Naive thymus-derived CD4-positive, alpha-beta T cell (primary cell): ENCODE measurements at regions not wholly inside any gene's neighbourhood (a gene's known extent, or its start where the extent isn't known, plus 50 kb on each side); places are given as distances from the start of the nearest gene placed in this dataset.

Experiments used
- ATAC-seq: fragments of 150-1000 bp; cut with Tn5 transposase; 2 replicates; pipeline ENCODE4 v1.10.0; 2021; ENCODE audit warnings: mild to moderate bottlenecking, moderate library complexity
- CTCF ChIA-PET: fragments of 350-600 bp; sonication (Branson Sonifier 250); formaldehyde crosslinking; loops from one replicate; lab custom pipeline; 2021; ENCODE audit warnings: antibody characterized with exemption; lab: Charles Lee
- POLR2A ChIA-PET: fragments of 350-600 bp; sonication (Branson Sonifier 250); formaldehyde crosslinking; loops from one replicate; lab custom pipeline; 2021; ENCODE audit warnings: antibody characterized with exemption, inconsistent platforms; lab: Charles Lee
- DNase-seq, 9 donors: peaks; one replicate each; pipeline versions ENCODE4 v3.0.0 to v3.0.0-alpha.2; 2020 to 2022; ENCODE audit warnings: mixed read lengths in 1 of 9
- H3K27ac ChIP-seq: one replicate; pipeline ENCODE4 v1.7.0; 2013; ENCODE audit warnings: mild to moderate bottlenecking, low read depth, low read length, moderate library complexity
- H3K27me3 ChIP-seq, 2 donors: one replicate each; pipeline ENCODE4 v1.7.0; 2013; ENCODE audit warnings: low read length in 2 of 2, mild to moderate bottlenecking in 2 of 2, moderate library complexity in 2 of 2; ENCODE audit not compliant: control insufficient read depth in 2 of 2, insufficient read depth in 2 of 2
- H3K36me3 ChIP-seq, 3 experiments: 1 replicate in 2 of 3; 2 replicates in 1 of 3; pipeline ENCODE4 v1.7.0; 2013; ENCODE audit warnings: low read length in 3 of 3, mild to moderate bottlenecking in 3 of 3, moderate library complexity in 1 of 3; ENCODE audit not compliant: insufficient read depth in 3 of 3, control insufficient read depth in 2 of 3
- H3K4me1 ChIP-seq, 2 donors: one replicate each; pipeline ENCODE4 v1.7.0; 2013; ENCODE audit warnings: low read length in 2 of 2, mild to moderate bottlenecking in 2 of 2, moderate library complexity in 1 of 2; ENCODE audit not compliant: control insufficient read depth in 2 of 2, insufficient read depth in 2 of 2
- H3K4me3 ChIP-seq: 2 replicates; pipeline ENCODE4 v1.7.0; 2013; ENCODE audit warnings: mild to moderate bottlenecking, low read length
- H3K9me3 ChIP-seq, 3 experiments: 1 replicate in 2 of 3; 2 replicates in 1 of 3; pipeline ENCODE4 v1.7.0; 2013; ENCODE audit warnings: low read length in 3 of 3; ENCODE audit not compliant: control insufficient read depth in 2 of 3
- H3K27ac Mint-ChIP-seq, 9 donors: one replicate each; pipeline ENCODE4 v1.8.0; 2020 to 2022; ENCODE audit warnings: mixed read lengths in 9 of 9, mild to moderate bottlenecking in 8 of 9, moderate library complexity in 5 of 9, inconsistent platforms in 2 of 9
- H3K27me3 Mint-ChIP-seq, 5 donors: one replicate each; pipeline ENCODE4 v1.8.0; 2021 to 2022; ENCODE audit warnings: mixed read lengths in 5 of 5, mild to moderate bottlenecking in 1 of 5
- H3K36me3 Mint-ChIP-seq, 5 donors: one replicate each; pipeline ENCODE4 v1.8.0; 2020 to 2022; ENCODE audit warnings: mixed read lengths in 5 of 5, mild to moderate bottlenecking in 3 of 5, inconsistent platforms in 1 of 5
- H3K4me1 Mint-ChIP-seq, 7 donors: one replicate each; pipeline ENCODE4 v1.8.0; 2020 to 2022; ENCODE audit warnings: mixed read lengths in 7 of 7, mild to moderate bottlenecking in 3 of 7, inconsistent platforms in 1 of 7
- H3K4me3 Mint-ChIP-seq, 10 donors: one replicate each; pipeline ENCODE4 v1.8.0; 2020 to 2022; ENCODE audit warnings: mild to moderate bottlenecking in 10 of 10, mixed read lengths in 10 of 10, moderate library complexity in 6 of 10, inconsistent platforms in 2 of 10
- H3K9me3 Mint-ChIP-seq, 11 donors: one replicate each; pipeline ENCODE4 v1.8.0; 2020 to 2022; ENCODE audit warnings: mixed read lengths in 11 of 11, mild to moderate bottlenecking in 4 of 11, inconsistent platforms in 1 of 11, moderate library complexity in 1 of 11
- intact Hi-C, 2 donors: fragments of 100-400 bp; cut with micrococcal nuclease; formaldehyde crosslinking; loops; one replicate each; pipeline ENCODE4 v1.15.1; 2023

DNA sequence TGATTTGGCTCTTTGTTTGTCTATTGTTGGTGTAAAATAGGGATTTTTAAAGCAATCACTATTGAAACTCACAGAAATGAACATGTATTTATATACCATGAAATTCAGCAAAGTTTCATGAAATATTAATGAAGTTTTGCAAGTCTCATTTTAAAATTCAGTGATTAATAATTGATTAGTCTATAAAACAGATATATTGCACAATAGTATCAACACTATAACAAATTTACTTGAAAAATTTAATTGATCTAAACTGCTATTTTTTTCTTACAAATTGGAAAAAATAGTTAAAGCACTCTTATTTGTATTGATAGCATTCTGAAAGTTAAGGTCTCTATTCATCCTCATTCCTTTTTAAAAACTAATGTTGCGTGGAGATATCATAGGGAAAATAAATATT, 121.0 kb upstream of the PCDH9 start:
- Histone ChIP-seq H3K9me3 (no peaks in the 10 kb centered on the region), H3K4me3 (no peak overlapping the region), H3K4me1 (no peaks in the 10 kb centered on the region), H3K27ac (no peak overlapping the region), H3K27me3 (no peaks in the 10 kb centered on the region), H3K36me3 (no peaks in the 10 kb centered on the region)
- Mint-ChIP-seq H3K9me3 (peaks cover 0 to 19% (median 5%) of the 10 kb centered on the region in 11 donors), H3K27ac (no peak overlapping the region), H3K4me1 (no peaks in the 10 kb centered on the region), H3K27me3 (no peaks in the 10 kb centered on the region), H3K36me3 (no peaks in the 10 kb centered on the region), H3K4me3 (no peak overlapping the region)
- ChIA-PET CTCF (no interaction called here), POLR2A (no interaction called here)
- ATAC-seq (no peak), DNase-seq (no peak)
- intact Hi-C loops: no loop called here

DNA sequence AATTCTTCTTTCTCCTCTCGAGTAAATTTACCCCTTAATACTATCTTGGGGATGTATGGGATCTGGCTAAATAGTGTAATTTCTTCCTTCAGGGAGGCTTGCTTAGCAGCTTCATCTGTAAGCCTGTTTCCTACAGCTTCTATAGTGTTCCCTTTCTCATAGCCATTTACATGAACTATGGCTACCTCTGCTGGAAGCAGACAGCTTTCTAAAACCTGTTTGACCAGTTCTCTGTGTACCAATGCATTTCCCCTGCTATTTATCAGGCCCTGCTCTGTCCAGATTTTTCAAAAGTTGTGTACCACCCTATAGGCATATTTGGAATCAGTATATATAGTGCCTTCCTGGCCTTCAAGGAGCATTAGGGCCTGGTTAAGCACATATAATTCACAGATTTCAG, 113.6 kb upstream of the PCDH9 start:
- Histone ChIP-seq H3K27ac (no peak overlapping the region), H3K4me1 (no peaks in the 10 kb centered on the region), H3K4me3 (no peak overlapping the region), H3K27me3 (no peaks in the 10 kb centered on the region), H3K36me3 (no peaks in the 10 kb centered on the region), H3K9me3 (no peaks in the 10 kb centered on the region)
- Mint-ChIP-seq H3K36me3 (no peaks in the 10 kb centered on the region), H3K4me3 (no peak overlapping the region), H3K9me3 (peaks cover 0 to 33% (median 5%) of the 10 kb centered on the region in 11 donors), H3K4me1 (no peaks in the 10 kb centered on the region), H3K27me3 (no peaks in the 10 kb centered on the region), H3K27ac (no peak overlapping the region)
- ATAC-seq (no peak), DNase-seq (no peak)
- ChIA-PET POLR2A (no interaction called here), CTCF (no interaction called here)
- intact Hi-C loops: no loop called here

DNA sequence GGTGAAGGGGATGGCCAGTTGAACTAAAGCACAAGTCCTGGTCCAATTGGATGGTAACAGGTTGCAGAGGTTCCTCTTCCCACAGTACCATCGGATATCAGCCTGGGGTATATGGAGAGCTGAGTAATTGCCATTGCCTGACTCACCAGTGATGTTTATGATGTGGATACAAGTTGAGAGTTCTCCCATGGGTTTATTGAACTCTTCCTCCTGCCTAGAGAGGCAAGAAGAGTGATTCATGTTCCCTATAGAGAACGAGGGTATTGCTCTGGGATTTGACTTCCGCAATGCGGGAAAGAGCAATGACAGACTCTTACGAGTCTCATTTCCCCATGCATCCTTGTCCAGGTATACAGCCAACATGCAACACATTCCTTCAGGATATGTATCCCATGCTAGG, 111.3 kb upstream of the PCDH9 start:
- Histone ChIP-seq H3K4me3 (no peak overlapping the region), H3K27me3 (no peaks in the 10 kb centered on the region), H3K4me1 (no peaks in the 10 kb centered on the region), H3K27ac (no peak overlapping the region), H3K36me3 (no peaks in the 10 kb centered on the region), H3K9me3 (no peaks in the 10 kb centered on the region)
- ChIA-PET POLR2A (no interaction called here), CTCF (no interaction called here)
- H3K9me3 Mint-ChIP-seq: peaks cover 0 to 27% (median 7%) of the 10 kb centered on the region in 11 donors
- H3K4me1 Mint-ChIP-seq: no peaks in the 10 kb centered on the region
- H3K36me3 Mint-ChIP-seq: no peaks in the 10 kb centered on the region
- ATAC-seq: no peak
- no peaks in the 10 kb centered on the region for H3K27me3 Mint-ChIP-seq
- DNase-seq: no peak
- no peak overlapping the region for H3K27ac Mint-ChIP-seq
- no peak overlapping the region for H3K4me3 Mint-ChIP-seq
- intact Hi-C loops: no loop called here

DNA sequence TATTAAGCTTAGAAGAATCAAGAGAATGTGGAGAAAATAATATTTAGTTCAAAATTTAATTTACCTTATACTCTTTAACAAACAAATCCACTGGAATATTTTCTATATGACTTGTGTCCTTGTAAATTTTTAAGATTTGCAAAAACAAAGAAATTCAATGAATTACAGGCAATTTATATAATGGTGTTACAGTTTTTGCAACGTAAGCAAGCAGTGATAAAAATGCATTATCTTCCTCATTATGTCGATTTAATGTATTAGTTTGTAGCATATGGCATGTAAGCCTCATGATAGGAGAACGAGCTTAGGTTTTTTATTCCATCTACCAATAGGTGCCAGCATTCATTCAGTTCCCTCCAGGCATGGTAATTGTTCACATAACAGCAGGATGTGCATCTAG, 100.0 kb upstream of the PCDH9 start:
- no peaks in the 10 kb centered on the region for H3K9me3 ChIP-seq
- no peaks in the 10 kb centered on the region for H3K27me3 ChIP-seq
- H3K4me1 ChIP-seq: no peaks in the 10 kb centered on the region
- ChIA-PET POLR2A (no interaction called here), CTCF (no interaction called here)
- Mint-ChIP-seq H3K4me3 (no peak overlapping the region), H3K27ac (no peak overlapping the region), H3K36me3 (no peaks in the 10 kb centered on the region), H3K9me3 (no peaks in the 10 kb centered on the region), H3K27me3 (no peaks in the 10 kb centered on the region), H3K4me1 (no peaks in the 10 kb centered on the region)
- H3K4me3 ChIP-seq: no peak overlapping the region
- no peaks in the 10 kb centered on the region for H3K36me3 ChIP-seq
- DNase-seq: no peak
- intact Hi-C loops: no loop called here
- no peak overlapping the region for H3K27ac ChIP-seq
- no peak for ATAC-seq

DNA sequence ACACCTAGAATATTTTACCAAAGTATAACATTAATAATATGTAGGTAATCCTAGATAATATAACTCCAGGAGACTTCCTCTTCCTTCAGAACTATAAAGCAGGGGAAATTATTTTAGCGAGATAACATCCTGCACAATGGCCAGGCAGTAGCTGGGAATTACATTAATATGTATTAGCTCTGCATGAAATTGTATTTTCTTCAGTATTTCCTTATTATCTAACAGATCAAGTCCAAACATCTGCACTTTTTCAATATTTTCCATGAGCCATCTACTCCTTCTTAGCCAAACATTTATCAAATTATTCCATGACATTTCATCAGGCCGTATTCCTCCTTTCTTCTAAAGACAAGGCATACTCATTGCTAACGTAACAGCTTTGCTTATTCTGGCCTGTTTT, 98.8 kb upstream of the PCDH9 start:
- Histone ChIP-seq H3K4me1 (no peaks in the 10 kb centered on the region), H3K4me3 (no peak overlapping the region), H3K9me3 (no peaks in the 10 kb centered on the region), H3K36me3 (no peaks in the 10 kb centered on the region), H3K27ac (no peak overlapping the region), H3K27me3 (no peaks in the 10 kb centered on the region)
- Mint-ChIP-seq H3K4me1 (no peaks in the 10 kb centered on the region), H3K9me3 (peaks cover 0 to 8% (median 0%) of the 10 kb centered on the region in 11 donors), H3K36me3 (no peaks in the 10 kb centered on the region), H3K27ac (no peak overlapping the region), H3K27me3 (no peaks in the 10 kb centered on the region), H3K4me3 (no peak overlapping the region)
- POLR2A ChIA-PET: no interaction called here
- no peak for DNase-seq
- no peak for ATAC-seq
- intact Hi-C loops: no loop called here
- CTCF ChIA-PET: no interaction called here

DNA sequence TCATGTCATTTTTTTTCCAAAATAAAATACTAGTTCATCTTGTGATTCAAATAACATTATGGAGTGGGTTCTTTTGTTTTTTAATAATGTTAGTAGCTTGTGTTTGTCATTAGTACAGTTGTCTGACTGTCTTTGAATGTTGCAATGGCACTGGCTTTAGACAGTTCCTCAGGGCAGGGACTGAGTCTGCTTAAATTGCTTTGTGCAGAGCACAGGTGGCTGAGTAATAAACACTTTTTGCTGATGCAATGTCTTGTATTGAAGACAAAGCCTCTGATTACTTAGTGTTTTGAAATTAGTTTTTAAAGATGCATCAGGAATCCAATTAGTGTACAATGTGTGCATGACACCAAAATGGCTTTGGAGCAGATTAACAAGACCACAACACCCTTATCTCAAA, 88.7 kb upstream of the PCDH9 start:
- ChIA-PET CTCF (no interaction called here), POLR2A (no interaction called here)
- Mint-ChIP-seq H3K36me3 (no peaks in the 10 kb centered on the region), H3K27ac (no peak overlapping the region), H3K4me1 (no peaks in the 10 kb centered on the region), H3K9me3 (peaks cover 0 to 9% (median 0%) of the 10 kb centered on the region in 11 donors), H3K4me3 (no peak overlapping the region), H3K27me3 (no peaks in the 10 kb centered on the region)
- no peak for DNase-seq
- no peak for ATAC-seq
- no peak overlapping the region for H3K27ac ChIP-seq
- H3K4me1 ChIP-seq: no peaks in the 10 kb centered on the region
- no peaks in the 10 kb centered on the region for H3K9me3 ChIP-seq
- no peaks in the 10 kb centered on the region for H3K36me3 ChIP-seq
- no peak overlapping the region for H3K4me3 ChIP-seq
- no peaks in the 10 kb centered on the region for H3K27me3 ChIP-seq
- intact Hi-C loops: no loop called here

DNA sequence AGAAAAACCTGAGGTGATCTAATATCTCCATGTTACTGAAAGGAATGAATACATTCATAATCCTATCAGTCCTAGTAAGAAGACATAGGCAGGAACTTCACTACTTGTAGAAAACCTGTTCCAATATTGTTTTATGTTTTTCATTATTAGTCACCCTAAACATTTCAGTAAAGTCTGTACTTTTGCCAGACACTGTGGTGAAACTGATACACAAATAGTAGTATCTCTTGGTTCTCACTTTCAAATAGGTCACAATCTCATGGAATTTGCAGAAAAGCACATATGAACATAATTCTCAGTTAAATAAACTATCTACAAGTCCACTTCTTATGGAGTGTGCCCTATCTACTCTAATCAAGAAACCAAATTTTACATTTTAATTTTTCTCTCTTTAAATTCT, 88.3 kb upstream of the PCDH9 start:
- DNase-seq (no peak), ATAC-seq (no peak)
- POLR2A ChIA-PET: no interaction called here
- H3K27ac Mint-ChIP-seq: no peak overlapping the region
- Histone ChIP-seq H3K4me3 (no peak overlapping the region), H3K9me3 (no peaks in the 10 kb centered on the region), H3K4me1 (no peaks in the 10 kb centered on the region), H3K27me3 (no peaks in the 10 kb centered on the region), H3K27ac (no peak overlapping the region), H3K36me3 (no peaks in the 10 kb centered on the region)
- H3K36me3 Mint-ChIP-seq: no peaks in the 10 kb centered on the region
- H3K4me3 Mint-ChIP-seq: no peak overlapping the region
- H3K4me1 Mint-ChIP-seq: no peaks in the 10 kb centered on the region
- peaks cover 0 to 9% (median 0%) of the 10 kb centered on the region in 11 donors for H3K9me3 Mint-ChIP-seq
- intact Hi-C loops: no loop called here
- CTCF ChIA-PET: no interaction called here
- no peaks in the 10 kb centered on the region for H3K27me3 Mint-ChIP-seq
